ENCODE measurements at regions not wholly inside any gene's neighbourhood (a gene's known extent, or its start where the extent isn't known, plus 50 kb on each side); places are given as distances from the start of the nearest gene placed in this dataset.

DNA sequence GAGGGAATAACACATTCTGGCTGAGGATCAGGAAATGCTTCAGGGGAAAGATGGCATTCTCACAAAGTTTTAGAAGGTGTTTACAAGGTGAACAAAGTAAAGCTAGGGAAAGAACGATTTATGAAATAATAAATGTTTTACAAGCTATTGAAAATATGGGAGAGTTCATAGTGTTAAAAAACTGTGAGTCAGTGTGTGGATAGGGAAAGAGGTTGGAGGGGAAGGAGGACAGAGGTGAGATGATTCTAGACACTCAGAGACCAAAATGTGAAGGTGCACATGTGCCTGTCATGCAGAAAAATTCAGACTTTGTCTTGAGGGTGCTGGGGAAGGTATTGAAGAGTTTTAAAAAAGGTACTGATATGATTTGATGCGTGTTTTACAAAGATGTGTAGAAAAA is 476.1 kb downstream of the TDRD3 start:
- no peak for TF ChIP-seq POLR2A (IDR thresholded peaks at IDR 0.05; ENCODE audit: low read length)
- no peak for TF ChIP-seq GATA1 (IDR thresholded peaks at IDR 0.05; ENCODE audit: low read depth, low read length)
